NCI-H345 (cell line): ENCODE measurements at regions not wholly inside any gene's neighbourhood (a gene's known extent, or its start where the extent isn't known, plus 50 kb on each side); places are given as distances from the start of the nearest gene placed in this dataset.

Experiments used
- DNase-seq: peaks from one replicate; lab custom pipeline; 2025; lab: John Stamatoyannopoulos, UW

DNA sequence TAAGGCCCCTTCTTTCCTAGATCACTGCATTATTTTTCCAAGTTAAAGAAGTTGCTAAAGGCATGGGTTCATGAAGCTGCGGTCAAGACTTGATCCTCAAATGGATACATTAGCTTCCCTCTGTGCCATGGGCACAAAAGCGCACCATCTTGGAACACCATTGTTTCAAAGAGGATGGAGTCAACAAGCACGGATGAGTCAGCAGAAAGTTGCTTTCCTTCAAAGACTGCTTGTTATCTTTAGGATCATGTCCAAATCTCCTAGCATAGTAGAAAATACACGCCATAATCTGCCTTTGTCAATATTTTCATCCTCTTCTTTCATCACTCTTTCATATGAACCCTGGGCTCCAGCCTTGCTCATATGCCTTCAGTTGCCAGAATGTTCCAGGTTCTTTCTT lies 226.8 kb upstream of the GATB start:
- no peak for DNase-seq

GRCh38 chr4:151983854-151984253 lies 223.0 kb upstream of the GATB start:
- DNase-seq = peak; percentile 8

DNA sequence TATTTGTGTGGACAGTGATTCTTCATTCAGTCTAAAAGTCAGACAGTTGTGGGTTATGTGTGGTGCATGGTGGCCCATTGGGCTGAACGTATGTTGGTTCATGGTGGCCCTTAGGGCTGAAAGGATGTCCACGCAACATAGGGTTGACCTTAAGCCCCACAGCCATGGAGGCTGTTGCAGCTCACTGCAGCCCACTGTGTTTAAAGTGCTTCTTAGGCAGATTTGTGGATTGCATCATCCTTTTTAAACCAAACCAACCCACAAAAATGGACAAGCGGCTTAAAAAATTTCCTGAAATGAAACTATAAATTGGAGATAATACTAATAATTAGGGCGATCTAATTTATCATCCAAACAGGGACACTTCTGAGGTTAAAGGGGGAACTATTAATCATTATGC lies 219.0 kb upstream of the GATB start:
- no peak for DNase-seq

GRCh38 chr4:151968643-151969042 lies 207.8 kb upstream of the GATB start:
- DNase-seq = no peak

DNA sequence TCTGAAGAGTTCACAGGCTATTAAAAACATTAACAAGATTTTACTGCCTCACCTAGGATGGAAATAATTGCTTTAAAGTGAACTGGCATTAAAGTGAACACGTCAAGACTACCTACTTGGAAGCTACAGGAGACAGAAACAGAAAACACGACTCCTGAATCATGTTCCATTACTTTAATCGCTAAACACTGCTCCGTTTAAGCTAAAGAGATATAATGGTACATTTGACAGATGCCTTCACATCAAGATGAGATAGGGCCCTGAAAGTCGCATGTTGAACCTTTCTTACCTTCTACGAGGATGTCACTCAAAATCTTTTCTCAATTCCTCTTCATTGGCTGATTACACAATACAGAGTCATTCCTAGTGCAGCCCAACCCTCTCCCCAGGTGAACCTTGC lies 206.3 kb upstream of the GATB start:
- DNase-seq = no peak

DNA sequence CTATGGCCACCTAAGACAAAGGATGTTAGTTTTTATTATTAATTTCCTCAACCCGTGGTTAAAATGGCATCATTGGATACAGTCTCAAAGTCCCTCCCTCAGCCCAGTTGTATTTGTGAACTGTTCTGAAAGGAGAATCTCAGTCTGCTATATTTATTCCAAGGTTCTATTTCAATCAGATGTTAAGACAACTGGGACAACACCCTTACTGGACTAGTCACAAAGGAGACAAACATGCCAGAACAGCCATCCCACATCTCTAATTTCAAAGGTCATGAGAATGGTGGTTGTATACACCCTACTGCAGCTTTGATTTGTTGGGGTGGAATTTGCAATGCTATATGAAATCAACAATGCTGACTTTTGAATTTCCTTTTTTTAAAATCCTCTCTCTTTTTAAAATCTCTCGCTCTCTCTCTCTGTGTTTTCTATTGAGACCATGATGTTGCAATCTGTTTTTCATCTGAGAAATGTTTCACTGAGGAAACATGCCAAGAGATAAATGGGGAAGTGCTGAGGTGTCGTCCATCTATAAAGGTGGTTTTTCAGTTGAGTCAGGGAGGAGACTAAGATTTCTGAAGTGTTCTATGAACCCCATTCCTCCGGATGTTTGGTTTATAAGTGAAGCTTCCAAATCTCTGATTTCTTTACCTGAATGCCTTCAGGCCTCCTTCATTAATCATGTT lies 201.5 kb upstream of the GATB start:
- no peak for DNase-seq

DNA sequence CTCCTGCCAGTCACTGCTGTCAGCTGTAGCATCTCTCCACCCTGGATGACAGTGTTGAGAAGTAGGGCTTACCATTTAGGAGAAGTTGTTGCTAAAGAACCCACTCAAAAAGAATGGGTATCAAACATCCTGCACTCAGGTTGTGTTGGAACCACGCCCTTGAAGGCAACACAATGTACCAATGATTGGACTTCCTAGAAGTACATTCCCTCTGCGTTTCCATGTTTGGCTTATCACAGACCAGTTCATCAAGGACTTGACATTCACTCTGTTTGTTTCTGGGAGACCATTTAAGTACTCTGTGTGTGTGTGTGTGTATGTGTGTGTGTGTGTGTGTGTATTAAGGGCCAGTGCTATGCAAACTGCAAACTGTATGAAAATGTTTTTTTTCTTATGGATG lies 200.6 kb upstream of the GATB start:
- no peak for DNase-seq

- DNase-seq = no peak
These were observed 199.8 kb upstream of the GATB start for GRCh38 chr4:151960449-151961230.

- no peak for DNase-seq
These were observed 196.3 kb upstream of the GATB start for GRCh38 chr4:151957153-151957552.

- DNase-seq = no peak
These were observed 195.0 kb upstream of the GATB start for GRCh38 chr4:151955721-151956380.

- DNase-seq = no peak
These were observed 193.1 kb upstream of the GATB start for GRCh38 chr4:151953795-151954372.

GRCh38 chr4:151953312-151953711 lies 192.5 kb upstream of the GATB start:
- DNase-seq = no peak

- DNase-seq = no peak
These were observed 192.0 kb upstream of the GATB start for GRCh38 chr4:151952711-151953254.

DNA sequence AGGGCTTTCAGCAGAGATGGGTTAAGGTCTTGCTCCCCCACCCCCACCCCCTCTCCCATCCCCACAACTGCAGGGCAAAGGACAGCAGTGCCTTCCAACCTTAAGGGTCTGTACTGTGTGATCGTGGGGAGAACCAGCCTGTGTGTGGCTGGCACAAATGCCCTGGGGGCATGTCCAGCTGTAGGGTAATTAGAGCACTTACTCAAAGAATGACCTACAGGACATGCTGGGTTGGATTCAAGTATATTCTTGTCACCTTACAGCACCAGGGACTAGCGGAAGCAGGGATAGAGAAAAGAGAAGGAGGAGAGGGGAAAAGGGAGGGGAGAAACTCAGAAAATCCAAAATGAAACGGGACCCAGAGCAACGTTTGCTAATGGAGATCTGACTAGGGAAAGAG lies 191.3 kb upstream of the GATB start:
- no peak for DNase-seq

DNA sequence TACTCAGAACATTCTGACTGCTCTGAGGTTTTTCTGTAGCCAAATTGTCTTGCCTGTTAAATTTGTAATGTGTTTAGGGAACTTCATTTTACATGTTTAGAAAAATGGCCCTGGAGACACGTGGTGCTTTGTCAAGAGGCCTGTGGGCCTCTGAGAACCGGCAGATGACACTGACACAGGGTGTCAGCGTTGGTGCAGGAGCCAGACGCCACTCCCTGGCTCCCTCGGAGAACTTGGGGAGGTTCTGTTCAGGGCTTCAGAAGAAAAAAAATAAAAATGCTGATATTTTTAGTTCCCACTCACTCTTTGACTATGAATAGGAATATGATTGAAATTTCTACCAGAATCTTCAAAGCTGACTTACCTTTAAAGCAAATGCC lies 190.9 kb upstream of the GATB start:
- DNase-seq = no peak

GRCh38 chr4:151950993-151951670 lies 190.3 kb upstream of the GATB start:
- no peak for DNase-seq

- DNase-seq = no peak
These were observed 187.7 kb upstream of the GATB start for GRCh38 chr4:151948351-151949016.

DNA sequence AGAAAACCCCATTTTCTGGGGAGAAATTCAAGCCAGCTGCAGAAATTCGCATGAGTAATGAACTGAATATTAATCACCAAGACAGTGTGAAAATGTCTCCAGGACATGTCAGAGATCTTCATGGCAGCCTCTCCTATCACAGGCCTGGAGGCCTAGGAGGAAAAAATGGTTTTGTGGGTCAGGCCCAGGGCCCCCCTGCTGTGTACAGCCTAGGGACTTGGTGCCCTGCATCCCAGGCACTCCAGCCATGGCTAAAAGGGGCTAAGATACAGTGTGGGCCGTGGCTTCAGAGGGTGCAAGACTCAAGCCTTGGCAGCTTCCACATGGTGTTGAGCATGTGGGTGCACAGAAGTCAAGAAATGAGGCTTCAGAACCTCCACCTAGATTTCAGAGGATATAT lies 185.9 kb upstream of the GATB start:
- no peak for DNase-seq

- no peak for DNase-seq
These were observed 182.2 kb upstream of the GATB start for GRCh38 chr4:151942971-151943370.

- no peak for DNase-seq
These were observed 180.3 kb upstream of the GATB start for GRCh38 chr4:151940926-151941617.

GRCh38 chr4:151940291-151940690 lies 179.5 kb upstream of the GATB start:
- no peak for DNase-seq
